HEK293T (cell line): ENCODE measurements at regions not wholly inside any gene's neighbourhood (a gene's known extent, or its start where the extent isn't known, plus 50 kb on each side); places are given as distances from the start of the nearest gene placed in this dataset.
A peak's percentile ranks its signal among the peaks of the same experiment; 100 is the strongest.

Experiments used
- CTCF ChIA-PET: fragments of 350-600 bp; formaldehyde crosslinking; extraction: SDS; loops from one replicate; lab custom pipeline; 2021; ENCODE audit warnings: antibody characterized with exemption, inconsistent platforms; lab: Yijun Ruan, JAX
- POLR2A ChIA-PET: fragments of 350-600 bp; formaldehyde crosslinking; extraction: SDS; loops from one replicate; lab custom pipeline; 2020; ENCODE audit warnings: antibody characterized with exemption, inconsistent platforms; lab: Yijun Ruan, JAX
- DNase-seq: peaks from one replicate; pipeline ENCODE4 v3.0.0; 2012; ENCODE audit warnings: mixed read lengths; ENCODE audit errors: extremely low spot score
- ARNT ChIP-seq: fragments of 450-650 bp; IDR thresholded peaks from 2 replicates; pipeline ENCODE4 v1.6.1; 2017; ENCODE audit warnings: mild to moderate bottlenecking
- BHLHE40 ChIP-seq: fragments of 450-650 bp; IDR thresholded peaks from 2 replicates; pipeline ENCODE4 v1.6.1; 2016; ENCODE audit warnings: mild to moderate bottlenecking, moderate library complexity, borderline replicate concordance
- CTBP1 ChIP-seq: fragments of 450-650 bp; IDR thresholded peaks from 2 replicates; pipeline ENCODE4 v1.6.1; 2016; ENCODE audit warnings: borderline replicate concordance
- ELF4 ChIP-seq: fragments of 450-650 bp; IDR thresholded peaks from 2 replicates; pipeline ENCODE4 v1.6.1; 2017; ENCODE audit warnings: antibody characterized with exemption
- FOXA1 ChIP-seq: fragments of 450-650 bp; IDR thresholded peaks from 2 replicates; pipeline ENCODE4 v1.6.1; 2016; ENCODE audit warnings: mild to moderate bottlenecking
- FOXK2 ChIP-seq: fragments of 450-650 bp; IDR thresholded peaks from 2 replicates; pipeline ENCODE4 v1.6.1; 2016; ENCODE audit warnings: mild to moderate bottlenecking
- FOXM1 ChIP-seq: fragments of 450-650 bp; IDR thresholded peaks from 2 replicates; pipeline ENCODE4 v1.6.1; 2017; ENCODE audit warnings: mild to moderate bottlenecking, borderline replicate concordance
- HDGF ChIP-seq: fragments of 450-650 bp; IDR thresholded peaks from 2 replicates; pipeline ENCODE4 v1.6.1; 2017; ENCODE audit warnings: antibody characterized with exemption, borderline replicate concordance
- L3MBTL2 ChIP-seq: fragments of 450-650 bp; conservative IDR thresholded peaks from 2 replicates; pipeline ENCODE4 v1.6.1; 2016; ENCODE audit warnings: mild to moderate bottlenecking
- LEF1 ChIP-seq: fragments of 450-650 bp; IDR thresholded peaks from 2 replicates; pipeline ENCODE4 v1.6.1; 2017; ENCODE audit warnings: mild to moderate bottlenecking, borderline replicate concordance
- NFRKB ChIP-seq: fragments of 450-650 bp; IDR thresholded peaks from 2 replicates; pipeline ENCODE4 v1.6.1; 2016; ENCODE audit warnings: mild to moderate bottlenecking, moderate library complexity
- PKNOX1 ChIP-seq: fragments of 450-650 bp; IDR thresholded peaks from 2 replicates; pipeline ENCODE4 v1.6.1; 2016
- SP1 ChIP-seq: fragments of 450-650 bp; IDR thresholded peaks from 2 replicates; pipeline ENCODE4 v1.6.1; 2017
- SUZ12 ChIP-seq: fragments of 450-650 bp; IDR thresholded peaks from 2 replicates; pipeline ENCODE4 v1.6.1; 2016; ENCODE audit warnings: mild to moderate bottlenecking
- TARDBP ChIP-seq: fragments of 450-650 bp; IDR thresholded peaks from 2 replicates; pipeline ENCODE4 v1.6.1; 2016
- ZNF384 ChIP-seq: fragments of 450-650 bp; IDR thresholded peaks from 2 replicates; pipeline ENCODE4 v1.6.1; 2016

GRCh38 chr1:25037174-25038074 lies 107.3 kb upstream of the RUNX3 start:
- peak; percentile 77 for DNase-seq
- TF ChIP-seq ZNF384: no peak
- TF ChIP-seq CTBP1: no peak
- no peak for TF ChIP-seq FOXM1
- TF ChIP-seq BHLHE40: no peak
- no peak for TF ChIP-seq FOXK2
- no peak for TF ChIP-seq ELF4
- TF ChIP-seq TARDBP: no peak
- TF ChIP-seq L3MBTL2: no peak
- no peak for TF ChIP-seq PKNOX1
- no peak for TF ChIP-seq FOXA1
- TF ChIP-seq SUZ12: no peak
- TF ChIP-seq SP1: no peak
- TF ChIP-seq HDGF: no peak
- TF ChIP-seq NFRKB: no peak
- no peak for TF ChIP-seq ARNT
- TF ChIP-seq LEF1: no peak
- ChIA-PET POLR2A (no interaction called here), CTCF (interaction anchor here (0.6 to 2.2 kb wide), 9 partner anchors 9 to 462 kb away, joined by 3 to 13 read pairs (median 3); no protein-coding TSS in a partner anchor)

DNA sequence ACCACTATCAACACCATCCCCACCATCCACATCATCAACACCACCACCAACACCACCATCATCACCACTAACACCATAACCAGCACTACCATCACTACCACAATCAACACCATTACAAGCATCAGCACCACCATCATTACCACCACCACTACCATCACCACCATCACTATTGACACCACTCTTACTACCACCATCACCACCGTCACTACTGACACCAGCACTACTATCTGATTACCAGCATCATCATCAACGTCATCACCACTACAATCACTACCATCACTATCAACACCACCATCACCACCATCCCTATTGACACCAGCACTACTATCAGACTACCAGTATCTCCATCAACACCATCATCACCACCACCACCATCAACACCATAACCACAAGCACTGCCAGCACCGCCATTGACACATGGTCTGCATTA lies 106.1 kb upstream of the RUNX3 start:
- TF ChIP-seq SUZ12 (no peak), BHLHE40 (no peak), ZNF384 (no peak), FOXM1 (no peak), TARDBP (no peak), HDGF (no peak), ELF4 (no peak), SP1 (no peak), FOXK2 (no peak), FOXA1 (no peak), NFRKB (no peak), LEF1 (no peak), ARNT (no peak)
- ChIA-PET POLR2A (no interaction called here), CTCF (interaction anchor here (2.0 to 2.2 kb wide), 3 partner anchors 10 to 186 kb away, joined by 4 to 13 read pairs (median 5); no protein-coding TSS in a partner anchor)
- no peak for DNase-seq

- no peak for DNase-seq
- POLR2A ChIA-PET: no interaction called here
- CTCF ChIA-PET: interaction anchor here (0.7 to 2.0 kb wide), 2 partner anchors 53 to 185 kb away, joined by 3 to 4 read pairs; no protein-coding TSS in a partner anchor
- TF ChIP-seq BHLHE40 (no peak), NFRKB (no peak), SUZ12 (no peak), LEF1 (no peak), FOXK2 (no peak), FOXM1 (no peak), SP1 (no peak), ARNT (no peak), ZNF384 (no peak), L3MBTL2 (no peak), CTBP1 (no peak), ELF4 (no peak), HDGF (no peak), PKNOX1 (no peak)
Measured at GRCh38 chr1:25035523-25036116, 105.5 kb upstream of the RUNX3 start.

GRCh38 chr1:25034736-25035522 lies 104.9 kb upstream of the RUNX3 start:
- CTCF ChIA-PET: interaction anchor here (0.7 kb wide), 1 partner anchor 52 kb away, joined by 3 read pairs; no protein-coding TSS in a partner anchor
- no peak for TF ChIP-seq LEF1
- no peak for TF ChIP-seq L3MBTL2
- TF ChIP-seq CTBP1: no peak
- TF ChIP-seq ELF4: no peak
- no peak for TF ChIP-seq FOXK2
- TF ChIP-seq FOXM1: no peak
- TF ChIP-seq BHLHE40: no peak
- TF ChIP-seq HDGF: no peak
- no peak for TF ChIP-seq ARNT
- TF ChIP-seq TARDBP: no peak
- TF ChIP-seq FOXA1: no peak
- no peak for TF ChIP-seq SP1
- no peak for TF ChIP-seq PKNOX1
- no peak for TF ChIP-seq ZNF384
- TF ChIP-seq SUZ12: no peak
- TF ChIP-seq NFRKB: no peak
- POLR2A ChIA-PET: no interaction called here
- no peak for DNase-seq
